Left lung (tissue), 4 donors: ENCODE measurements at regions not wholly inside any gene's neighbourhood (a gene's known extent, or its start where the extent isn't known, plus 50 kb on each side); places are given as distances from the start of the nearest gene placed in this dataset.
A peak's percentile ranks its signal among the peaks of the same experiment; 100 is the strongest.

Experiments used
- ATAC-seq: fragments of 200-7000 bp; cut with Tn5 transposase; one replicate; pipeline ENCODE4 v1.9.1; 2020; ENCODE audit warnings: moderate library complexity
- DNase-seq, 4 donors: peaks; one replicate each; pipeline ENCODE4 v3.0.0-alpha.2; 2013 to 2020
- H3K27ac ChIP-seq, 2 donors: fragments of 200-600 bp; sonication (generic) in 1 of 2; one replicate each; pipeline versions ENCODE4 v1.5.0 to v1.8.0; 2020 to 2021
- H3K27me3 ChIP-seq, 2 donors: fragments of 200-600 bp; sonication (generic) in 1 of 2; one replicate each; pipeline versions ENCODE4 v1.5.0 to v1.8.0; 2020 to 2021
- H3K36me3 ChIP-seq, 2 donors: fragments of 200-600 bp; sonication (generic) in 1 of 2; one replicate each; pipeline versions ENCODE4 v1.5.0 to v1.8.0; 2020 to 2021
- H3K4me1 ChIP-seq, 2 donors: fragments of 200-600 bp; one replicate each; pipeline ENCODE4 v1.8.0; 2021
- H3K4me3 ChIP-seq, 2 donors: fragments of 200-600 bp; sonication (generic) in 1 of 2; one replicate each; pipeline versions ENCODE4 v1.5.0 to v1.8.0; 2020 to 2021; ENCODE audit warnings: mild to moderate bottlenecking in 1 of 2
- H3K9me3 ChIP-seq, 2 donors: fragments of 200-600 bp; sonication (generic) in 1 of 2; one replicate each; pipeline versions ENCODE4 v1.5.0 to v1.8.0; 2020 to 2021
- intact Hi-C, 2 donors: fragments of 100-400 bp; cut with DNase I; formaldehyde crosslinking; loops; one replicate each; pipeline versions ENCODE4 v1.11.2 to v1.14.2; 2022
- TF ChIP-seq, protein P1 (sequence below), 2 donors: fragments of 200-600 bp; sonication (generic) in 1 of 2; IDR thresholded peaks; one replicate each; pipeline versions ENCODE4 v1.5.0 to v1.8.0; 2021; ENCODE audit warnings: antibody characterized with exemption in 2 of 2
- donor health status: DM: no; HTN: yes; CAD: no.
- donor health status: DM: no; HTN: no; CAD: no.

DNA sequence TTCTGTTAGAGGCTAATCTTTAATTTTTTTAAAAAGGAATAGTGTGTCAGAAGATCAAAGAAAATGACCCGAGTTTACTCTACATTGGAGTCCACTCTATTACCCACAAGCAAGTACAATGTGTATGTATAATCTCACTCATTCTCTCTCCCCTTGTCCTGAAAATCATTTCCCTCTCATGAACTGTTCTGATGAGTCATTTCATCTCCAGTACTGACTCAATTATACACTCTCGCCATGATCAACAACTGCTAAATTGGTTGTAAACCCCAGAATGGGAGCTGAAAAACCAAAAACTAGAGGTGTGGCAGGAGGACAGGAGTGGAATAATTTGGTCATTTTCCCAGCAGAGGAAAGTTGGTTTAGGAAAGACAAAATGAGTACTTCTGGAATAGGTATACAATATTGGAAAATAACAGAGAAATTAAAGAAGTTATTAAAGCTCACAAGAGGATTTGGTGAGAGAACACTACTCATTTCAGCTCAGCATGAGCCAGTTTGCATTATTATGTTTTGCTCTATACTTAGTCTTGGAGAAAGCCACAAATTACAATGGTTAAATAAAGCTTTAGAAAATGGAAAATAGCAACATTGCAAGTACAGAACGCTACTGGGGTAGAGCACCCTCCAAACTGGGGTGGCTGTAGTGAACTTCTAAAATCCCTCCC lies 144.3 kb upstream of the PFN2 start:
- Histone ChIP-seq H3K4me3 (no peak overlapping the region), H3K9me3 (no peaks in the 10 kb centered on the region), H3K27ac (no peak overlapping the region), H3K36me3 (no peaks in the 10 kb centered on the region), H3K27me3 (no peaks in the 10 kb centered on the region), H3K4me1 (no peaks in the 10 kb centered on the region)
- intact Hi-C loops = no loop called here
- TF ChIP-seq, protein P1, sequence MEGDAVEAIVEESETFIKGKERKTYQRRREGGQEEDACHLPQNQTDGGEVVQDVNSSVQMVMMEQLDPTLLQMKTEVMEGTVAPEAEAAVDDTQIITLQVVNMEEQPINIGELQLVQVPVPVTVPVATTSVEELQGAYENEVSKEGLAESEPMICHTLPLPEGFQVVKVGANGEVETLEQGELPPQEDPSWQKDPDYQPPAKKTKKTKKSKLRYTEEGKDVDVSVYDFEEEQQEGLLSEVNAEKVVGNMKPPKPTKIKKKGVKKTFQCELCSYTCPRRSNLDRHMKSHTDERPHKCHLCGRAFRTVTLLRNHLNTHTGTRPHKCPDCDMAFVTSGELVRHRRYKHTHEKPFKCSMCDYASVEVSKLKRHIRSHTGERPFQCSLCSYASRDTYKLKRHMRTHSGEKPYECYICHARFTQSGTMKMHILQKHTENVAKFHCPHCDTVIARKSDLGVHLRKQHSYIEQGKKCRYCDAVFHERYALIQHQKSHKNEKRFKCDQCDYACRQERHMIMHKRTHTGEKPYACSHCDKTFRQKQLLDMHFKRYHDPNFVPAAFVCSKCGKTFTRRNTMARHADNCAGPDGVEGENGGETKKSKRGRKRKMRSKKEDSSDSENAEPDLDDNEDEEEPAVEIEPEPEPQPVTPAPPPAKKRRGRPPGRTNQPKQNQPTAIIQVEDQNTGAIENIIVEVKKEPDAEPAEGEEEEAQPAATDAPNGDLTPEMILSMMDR (IDR thresholded peaks at IDR 0.05) = no peak
- ATAC-seq (no peak), DNase-seq (no peak)

DNA sequence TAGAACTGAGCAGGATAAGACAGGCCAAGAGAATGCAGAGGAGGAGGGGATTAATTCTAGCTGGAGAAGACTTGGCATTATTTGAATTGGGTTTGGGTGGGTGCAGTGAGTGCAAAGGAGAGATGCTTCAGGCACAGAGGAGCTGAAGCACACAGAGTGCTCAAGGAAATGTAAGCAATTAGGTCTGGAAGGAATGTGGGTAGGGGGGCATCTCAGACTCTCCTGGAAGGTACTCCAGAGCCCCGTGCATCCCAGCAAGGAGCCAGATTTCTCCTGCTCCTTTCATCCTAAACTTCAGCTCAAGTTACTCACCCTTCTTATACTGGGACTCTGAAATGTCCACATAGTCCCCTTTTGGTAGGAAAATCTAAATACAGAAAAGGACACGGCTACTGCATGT lies 143.6 kb upstream of the PFN2 start:
- Histone ChIP-seq H3K36me3 (no peaks in the 10 kb centered on the region), H3K27ac (no peak overlapping the region), H3K4me1 (no peaks in the 10 kb centered on the region), H3K27me3 (no peaks in the 10 kb centered on the region), H3K9me3 (no peaks in the 10 kb centered on the region), H3K4me3 (no peak overlapping the region)
- TF ChIP-seq, protein P1 (IDR thresholded peaks at IDR 0.05) = no peak
- ATAC-seq (no peak), DNase-seq (no peak)
- intact Hi-C loops = no loop called here

DNA sequence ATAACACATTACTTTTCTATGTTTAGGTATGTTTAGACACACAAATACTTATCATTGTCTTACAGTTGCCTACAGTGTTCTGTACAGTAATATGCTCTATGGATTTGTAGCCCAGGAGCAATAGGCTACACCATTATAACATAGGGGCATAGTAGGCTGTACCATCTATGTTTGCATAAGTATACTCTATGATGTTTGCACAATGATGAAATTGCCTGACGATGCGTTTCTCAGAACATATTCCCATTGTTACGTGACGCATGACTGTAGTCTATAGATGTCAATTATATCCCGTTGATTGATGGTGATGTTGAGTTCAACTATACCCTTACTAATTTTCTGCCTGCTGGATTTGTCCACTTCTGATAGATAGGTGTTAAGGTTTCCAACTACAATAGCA lies 139.4 kb upstream of the PFN2 start:
- intact Hi-C loops = no loop called here

DNA sequence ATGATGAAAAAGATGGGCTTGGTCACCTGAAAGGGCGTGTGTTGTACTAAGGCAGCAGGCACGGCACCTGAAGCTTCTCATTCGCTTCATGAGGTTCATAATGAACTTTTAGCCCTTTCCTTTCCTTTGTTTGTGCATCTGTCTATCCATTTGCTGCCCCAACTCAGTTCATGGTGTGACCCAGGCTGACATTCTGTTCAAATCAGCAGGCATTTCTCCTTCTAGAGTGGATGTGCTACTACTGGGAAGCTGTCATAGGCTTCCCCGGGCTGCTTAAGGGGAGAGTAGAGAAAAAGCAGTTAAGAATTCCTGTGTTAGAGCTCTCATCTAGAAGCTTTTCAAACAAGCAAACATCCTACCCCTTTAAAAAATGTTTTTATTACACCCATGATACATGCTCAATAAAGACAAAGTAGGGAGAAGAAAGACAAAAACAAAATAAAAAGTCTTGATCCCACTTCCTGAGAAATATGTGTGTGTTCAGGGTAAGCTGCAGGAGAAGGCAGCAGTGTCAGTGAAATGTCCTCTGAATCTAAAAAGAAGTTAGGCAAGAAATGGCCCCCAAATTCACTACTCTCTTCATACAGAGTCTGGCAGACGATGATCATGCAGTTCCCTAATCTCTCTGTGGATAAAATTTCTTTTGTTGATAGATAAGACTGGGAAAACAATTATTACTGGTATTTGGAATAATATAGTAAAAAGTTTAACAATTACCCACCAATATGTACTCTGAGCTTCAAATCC lies 136.9 kb upstream of the PFN2 start:
- Histone ChIP-seq H3K36me3 (no peaks in the 10 kb centered on the region), H3K4me1 (no peaks in the 10 kb centered on the region), H3K4me3 (no peak overlapping the region), H3K27me3 (no peaks in the 10 kb centered on the region), H3K9me3 (no peaks in the 10 kb centered on the region), H3K27ac (no peak overlapping the region)
- DNase-seq = no peak
- ATAC-seq = no peak
- TF ChIP-seq, protein P1 (IDR thresholded peaks at IDR 0.05) = no peak
- intact Hi-C loops = no loop called here

More for the DNA sequence above, 139.4 kb upstream of the PFN2 start:
- Histone ChIP-seq H3K27ac (no peak overlapping the region), H3K4me3 (no peak overlapping the region), H3K36me3 (no peaks in the 10 kb centered on the region), H3K4me1 (no peaks in the 10 kb centered on the region), H3K9me3 (no peaks in the 10 kb centered on the region), H3K27me3 (no peaks in the 10 kb centered on the region)
- TF ChIP-seq, protein P1 (IDR thresholded peaks at IDR 0.05) = no peak
- ATAC-seq (no peak), DNase-seq (no peak)

DNA sequence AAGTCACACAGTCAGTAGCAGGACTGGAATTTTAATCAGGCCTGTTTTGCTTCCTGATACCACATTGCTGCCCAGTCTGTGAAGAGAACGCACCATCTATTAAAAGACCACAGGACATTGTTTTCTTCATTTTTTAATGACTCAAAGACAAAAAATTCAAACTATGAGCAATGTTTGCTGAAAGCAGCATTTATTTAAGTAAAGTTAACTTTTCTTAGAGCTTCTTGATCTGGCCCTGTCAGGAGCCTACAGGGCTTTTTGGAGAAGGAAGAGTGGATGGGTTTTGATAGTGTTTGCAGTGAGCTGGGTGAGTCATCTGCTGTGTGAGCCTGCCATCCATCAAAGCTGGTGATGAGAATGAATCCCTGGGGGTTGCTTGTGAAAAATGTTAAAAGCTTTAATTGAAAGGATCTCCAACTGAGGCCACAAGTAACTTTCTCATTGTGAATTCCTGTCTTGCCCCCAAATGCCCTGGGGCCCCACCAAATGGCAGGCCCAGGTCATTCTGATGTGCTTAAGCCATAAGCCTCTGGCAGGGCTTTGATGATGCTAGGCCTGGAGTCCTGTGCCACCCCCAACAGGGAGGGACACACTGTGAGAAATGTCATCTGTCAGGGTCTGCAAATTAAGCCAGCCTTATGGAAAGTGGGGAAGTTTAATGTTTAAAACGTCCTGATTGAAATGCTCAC lies 136.2 kb upstream of the PFN2 start:
- ATAC-seq = peak; percentile 46
- intact Hi-C loops = no loop called here
- TF ChIP-seq, protein P1 (IDR thresholded peaks at IDR 0.05) = no peak

More for the DNA sequence above, 136.2 kb upstream of the PFN2 start:
- Histone ChIP-seq H3K27ac (no peak overlapping the region), H3K27me3 (no peaks in the 10 kb centered on the region), H3K9me3 (peaks cover 0 to under 1% of the 10 kb centered on the region in 2 donors), H3K36me3 (no peaks in the 10 kb centered on the region), H3K4me1 (no peaks in the 10 kb centered on the region), H3K4me3 (no peak overlapping the region)
- DNase-seq = no peak
